GM12872 (cell line): ENCODE measurements at regions not wholly inside any gene's neighbourhood (a gene's known extent, or its start where the extent isn't known, plus 50 kb on each side); places are given as distances from the start of the nearest gene placed in this dataset.

Experiments used
- CTCF ChIP-seq: IDR thresholded peaks from 3 replicates; pipeline ENCODE4 v1.5.1; 2011; ENCODE audit warnings: low read depth, mild to moderate bottlenecking, low read length, moderate library complexity; ENCODE audit not compliant: insufficient read depth

- no peak for TF ChIP-seq CTCF
Measured at GRCh38 chr11:33435216-33435615, 178.0 kb downstream of the HIPK3 start.

GRCh38 chr11:33434294-33434693 is 177.1 kb downstream of the HIPK3 start:
- no peak for TF ChIP-seq CTCF

- TF ChIP-seq CTCF: no peak
Measured at GRCh38 chr11:33420959-33421566, 163.9 kb downstream of the HIPK3 start.

- no peak for TF ChIP-seq CTCF
Measured at GRCh38 chr11:33419924-33420323, 162.7 kb downstream of the HIPK3 start.

GRCh38 chr11:33417121-33417520 is 159.9 kb downstream of the HIPK3 start:
- no peak for TF ChIP-seq CTCF

- no peak for TF ChIP-seq CTCF
Measured at GRCh38 chr11:33413301-33413700, 156.1 kb downstream of the HIPK3 start.

- TF ChIP-seq CTCF: no peak
Measured at GRCh38 chr11:33412241-33412640, 155.1 kb downstream of the HIPK3 start.

GRCh38 chr11:33411751-33412150 is 154.6 kb downstream of the HIPK3 start:
- TF ChIP-seq CTCF: no peak
